B cell (primary cell): ENCODE measurements at regions not wholly inside any gene's neighbourhood (a gene's known extent, or its start where the extent isn't known, plus 50 kb on each side); places are given as distances from the start of the nearest gene placed in this dataset.

Experiments
- CTCF ChIP-seq: fragments of 200-600 bp; IDR thresholded peaks from one replicate; pipeline ENCODE4 v1.8.0; 2022; ENCODE audit warnings: antibody characterized with exemption, mild to moderate bottlenecking
- EZH2 ChIP-seq: IDR thresholded peaks from 2 replicates; pipeline ENCODE4 v1.6.1; 2012; ENCODE audit warnings: borderline replicate concordance, low read depth, mild to moderate bottlenecking, moderate library complexity, low read length; ENCODE audit not compliant: insufficient read depth, poor library complexity, severe bottlenecking

DNA sequence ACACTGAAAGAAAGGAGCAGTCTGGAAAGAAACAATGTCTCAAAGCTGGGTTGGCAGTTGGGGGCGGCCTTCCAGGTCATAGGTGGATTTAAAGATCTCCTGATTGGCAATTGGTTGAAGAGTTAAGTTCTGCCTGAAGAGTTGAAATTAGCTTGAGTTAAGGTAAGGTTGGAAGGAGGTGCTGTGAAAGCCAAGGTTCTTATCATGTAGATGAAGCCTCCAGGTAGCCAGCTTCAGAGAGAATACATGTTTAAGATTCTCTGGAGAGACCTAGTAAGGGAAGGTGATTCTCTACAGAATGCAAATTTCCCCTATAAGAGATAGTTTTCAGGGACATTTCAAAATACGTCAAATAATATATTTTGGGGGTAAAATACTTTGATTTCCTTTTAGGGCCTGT, 387.1 kb downstream of the TMEM232 start:
- TF ChIP-seq CTCF = no peak
- no peak for TF ChIP-seq EZH2
